Cardiac muscle cell (in vitro differentiated cells and primary cell): ENCODE measurements at regions not wholly inside any gene's neighbourhood (a gene's known extent, or its start where the extent isn't known, plus 50 kb on each side); places are given as distances from the start of the nearest gene placed in this dataset.
A peak's percentile ranks its signal among the peaks of the same experiment; 100 is the strongest.

ENCODE experiments used
- DNase-seq, 2 donors: peaks; one replicate each; pipeline versions ENCODE4 v3.0.0 to v3.0.0-alpha.2; 2010 to 2017; ENCODE audit warnings: low read depth in 1 of 2, low spot score in 1 of 2
- H3K27ac ChIP-seq: fragments of 200-600 bp; sonication (generic); 2 replicates; pipeline ENCODE4 v1.5.1; 2016
- H3K27me3 ChIP-seq: fragments of 200-600 bp; sonication (generic); 2 replicates; pipeline ENCODE4 v1.6.0; 2016; ENCODE audit warnings: control low read depth
- H3K36me3 ChIP-seq: fragments of 200-600 bp; sonication (generic); 2 replicates; pipeline ENCODE4 v1.5.1; 2016; ENCODE audit warnings: control low read depth
- H3K4me1 ChIP-seq: fragments of 200-600 bp; sonication (generic); 2 replicates; pipeline ENCODE4 v1.8.1; 2017; ENCODE audit warnings: low read depth, mild to moderate bottlenecking, mixed run types
- H3K4me3 ChIP-seq: fragments of 200-600 bp; sonication (generic); 2 replicates; pipeline ENCODE4 v1.5.1; 2016; ENCODE audit warnings: mild to moderate bottlenecking
- H3K9me3 ChIP-seq: fragments of 200-600 bp; sonication (generic); 2 replicates; pipeline ENCODE4 v1.5.1; 2017; ENCODE audit warnings: low read depth, mild to moderate bottlenecking, control low read depth
- TF ChIP-seq, protein P1 (sequence below): IDR thresholded peaks from 2 replicates; pipeline ENCODE4 v1.5.1; 2012; ENCODE audit warnings: low read depth, mild to moderate bottlenecking, low read length

- no peak overlapping the region for H3K4me3 ChIP-seq
- H3K27ac ChIP-seq, result no peak overlapping the region
- TF ChIP-seq, protein P1, sequence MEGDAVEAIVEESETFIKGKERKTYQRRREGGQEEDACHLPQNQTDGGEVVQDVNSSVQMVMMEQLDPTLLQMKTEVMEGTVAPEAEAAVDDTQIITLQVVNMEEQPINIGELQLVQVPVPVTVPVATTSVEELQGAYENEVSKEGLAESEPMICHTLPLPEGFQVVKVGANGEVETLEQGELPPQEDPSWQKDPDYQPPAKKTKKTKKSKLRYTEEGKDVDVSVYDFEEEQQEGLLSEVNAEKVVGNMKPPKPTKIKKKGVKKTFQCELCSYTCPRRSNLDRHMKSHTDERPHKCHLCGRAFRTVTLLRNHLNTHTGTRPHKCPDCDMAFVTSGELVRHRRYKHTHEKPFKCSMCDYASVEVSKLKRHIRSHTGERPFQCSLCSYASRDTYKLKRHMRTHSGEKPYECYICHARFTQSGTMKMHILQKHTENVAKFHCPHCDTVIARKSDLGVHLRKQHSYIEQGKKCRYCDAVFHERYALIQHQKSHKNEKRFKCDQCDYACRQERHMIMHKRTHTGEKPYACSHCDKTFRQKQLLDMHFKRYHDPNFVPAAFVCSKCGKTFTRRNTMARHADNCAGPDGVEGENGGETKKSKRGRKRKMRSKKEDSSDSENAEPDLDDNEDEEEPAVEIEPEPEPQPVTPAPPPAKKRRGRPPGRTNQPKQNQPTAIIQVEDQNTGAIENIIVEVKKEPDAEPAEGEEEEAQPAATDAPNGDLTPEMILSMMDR, result no peak
- H3K27me3 ChIP-seq, result peaks cover 3% of the 10 kb centered on the region
- H3K9me3 ChIP-seq, result no peaks in the 10 kb centered on the region
- no peaks in the 10 kb centered on the region for H3K36me3 ChIP-seq
- DNase-seq, result no peak
- no peaks in the 10 kb centered on the region for H3K4me1 ChIP-seq
Measured at GRCh38 chr4:181698221-181698620, 545.0 kb upstream of the TENM3 start.

DNA sequence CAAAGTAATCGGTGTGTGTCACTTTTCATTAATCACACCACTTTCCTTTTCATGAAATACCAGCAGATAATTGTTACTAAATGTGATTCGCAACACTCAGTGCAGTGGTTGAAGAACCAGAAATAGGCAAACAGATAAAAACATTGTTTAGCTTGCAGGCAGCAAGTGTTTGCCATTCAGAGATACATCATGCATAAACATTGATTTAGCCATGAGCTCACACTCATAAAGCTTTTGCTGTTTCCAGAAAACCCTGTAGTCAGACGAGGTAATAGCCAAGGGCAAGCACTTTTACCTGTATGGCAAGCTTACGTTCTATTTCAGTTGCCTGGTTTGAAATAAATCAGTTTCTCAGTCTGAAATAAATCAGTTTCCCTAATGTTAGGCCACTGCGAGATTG, 542.0 kb upstream of the TENM3 start:
- H3K4me1 ChIP-seq, result no peaks in the 10 kb centered on the region
- TF ChIP-seq, protein P1, result no peak
- H3K4me3 ChIP-seq, result no peak overlapping the region
- H3K27me3 ChIP-seq, result peaks cover 3% of the 10 kb centered on the region
- H3K27ac ChIP-seq, result no peak overlapping the region
- DNase-seq, result no peak
- H3K36me3 ChIP-seq, result no peaks in the 10 kb centered on the region
- H3K9me3 ChIP-seq, result no peaks in the 10 kb centered on the region

DNA sequence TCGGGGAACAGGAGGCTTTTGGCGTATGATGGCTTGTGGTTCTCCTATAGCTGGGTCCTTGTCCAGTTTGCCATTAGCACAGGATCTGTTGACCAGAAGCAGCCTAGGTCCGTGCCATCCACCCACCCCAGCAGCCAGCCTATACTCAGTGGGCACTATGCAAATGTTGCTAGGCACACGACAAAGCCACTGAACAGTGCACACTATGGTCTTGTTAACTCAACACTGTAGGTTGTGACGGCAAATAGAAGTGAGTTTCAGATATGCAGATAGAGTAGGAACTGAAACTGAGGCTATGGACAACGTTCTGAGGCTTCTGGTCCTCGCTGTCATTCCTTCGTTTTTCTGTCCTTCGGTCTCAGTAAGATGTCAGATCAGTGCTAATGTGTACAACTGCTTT, 541.3 kb upstream of the TENM3 start:
- TF ChIP-seq, protein P1, result no peak
- Histone ChIP-seq H3K27me3 (peaks cover 3% of the 10 kb centered on the region), H3K9me3 (no peaks in the 10 kb centered on the region), H3K27ac (no peak overlapping the region), H3K4me3 (no peak overlapping the region), H3K4me1 (no peaks in the 10 kb centered on the region), H3K36me3 (no peaks in the 10 kb centered on the region)
- DNase-seq, result peak in 1 of 2 donors; percentile 3

DNA sequence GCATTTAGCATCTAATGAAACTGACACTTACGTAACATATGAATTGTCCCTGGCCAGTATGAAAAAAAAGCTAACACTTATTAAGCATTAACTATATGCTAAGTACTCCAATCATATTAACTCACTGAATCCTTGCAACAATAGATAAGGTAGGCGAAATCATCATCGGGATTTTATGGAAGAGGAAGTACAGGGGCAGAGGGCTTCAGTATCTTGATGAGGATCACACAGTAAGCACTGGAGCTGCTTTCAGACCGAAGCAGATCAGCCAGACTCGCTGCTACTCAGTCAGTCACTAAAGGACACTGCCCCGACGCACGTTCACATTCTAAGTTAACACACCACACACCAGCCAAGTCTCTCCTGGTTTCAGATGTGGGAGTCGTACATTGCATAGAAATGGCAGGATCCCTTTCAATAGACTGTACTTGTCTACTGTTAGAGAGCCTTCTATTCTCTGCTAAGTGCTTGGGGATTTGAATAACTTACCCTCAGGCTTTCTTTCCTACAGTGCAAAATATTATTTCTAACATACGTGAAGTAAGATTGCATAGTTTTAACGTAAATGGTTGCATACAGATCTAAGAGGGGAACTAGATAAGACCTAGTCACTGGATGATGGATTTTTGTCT, 540.2 kb upstream of the TENM3 start:
- TF ChIP-seq, protein P1, result no peak
- Histone ChIP-seq H3K4me3 (no peak overlapping the region), H3K27ac (no peak overlapping the region), H3K4me1 (no peaks in the 10 kb centered on the region), H3K36me3 (no peaks in the 10 kb centered on the region), H3K9me3 (no peaks in the 10 kb centered on the region), H3K27me3 (peaks cover 3% of the 10 kb centered on the region)
- DNase-seq, result no peak

- TF ChIP-seq, protein P1, result no peak
- Histone ChIP-seq H3K9me3 (no peaks in the 10 kb centered on the region), H3K36me3 (no peaks in the 10 kb centered on the region), H3K27ac (no peak overlapping the region), H3K27me3 (no peaks in the 10 kb centered on the region), H3K4me3 (no peak overlapping the region), H3K4me1 (no peaks in the 10 kb centered on the region)
- DNase-seq, result no peak
Measured at GRCh38 chr4:181710143-181710542, 533.1 kb upstream of the TENM3 start.
